ENCODE measurements at regions not wholly inside any gene's neighbourhood (a gene's known extent, or its start where the extent isn't known, plus 50 kb on each side); places are given as distances from the start of the nearest gene placed in this dataset.

- H3K4me3 ChIP-seq (ENCODE audit: low read length): no peak overlapping the region
These were observed 719.7 kb upstream of the TBX3 start for GRCh38 chr12:115403689-115404088.

GRCh38 chr12:115403253-115403652, 719.3 kb upstream of the TBX3 start:
- DNase-seq (ENCODE audit: low read depth, low spot score): no peak
- no peak overlapping the region for H3K4me3 ChIP-seq (ENCODE audit: low read length)

More at GRCh38 chr12:115403689-115404088, 719.7 kb upstream of the TBX3 start:
- no peak for DNase-seq (ENCODE audit: low read depth, low spot score)

- no peak for DNase-seq (ENCODE audit: low read depth, low spot score)
- H3K4me3 ChIP-seq (ENCODE audit: low read length): no peak overlapping the region
These were observed 718.6 kb upstream of the TBX3 start for GRCh38 chr12:115402443-115403180.

GRCh38 chr12:115401761-115402160, 717.8 kb upstream of the TBX3 start:
- H3K4me3 ChIP-seq (ENCODE audit: low read length): no peak overlapping the region
- DNase-seq (ENCODE audit: low read depth, low spot score): no peak

GRCh38 chr12:115400011-115400410, 716.0 kb upstream of the TBX3 start:
- no peak overlapping the region for H3K4me3 ChIP-seq (ENCODE audit: low read length)
- DNase-seq (ENCODE audit: low read depth, low spot score): no peak

GRCh38 chr12:115398311-115398781, 714.4 kb upstream of the TBX3 start:
- DNase-seq (ENCODE audit: low read depth, low spot score): no peak
- no peak overlapping the region for H3K4me3 ChIP-seq (ENCODE audit: low read length)

- H3K4me3 ChIP-seq (ENCODE audit: low read length): no peak overlapping the region
- DNase-seq (ENCODE audit: low read depth, low spot score): no peak
These were observed 712.6 kb upstream of the TBX3 start for GRCh38 chr12:115396567-115396966.

GRCh38 chr12:115394496-115395220, 710.7 kb upstream of the TBX3 start:
- no peak for DNase-seq (ENCODE audit: low read depth, low spot score)
- H3K4me3 ChIP-seq (ENCODE audit: low read length): no peak overlapping the region

- no peak for DNase-seq (ENCODE audit: low read depth, low spot score)
- H3K4me3 ChIP-seq (ENCODE audit: low read length): no peak overlapping the region
These were observed 704.2 kb upstream of the TBX3 start for GRCh38 chr12:115388139-115388538.

- no peak for DNase-seq (ENCODE audit: low read depth, low spot score)
- H3K4me3 ChIP-seq (ENCODE audit: low read length): no peak overlapping the region
These were observed 703.5 kb upstream of the TBX3 start for GRCh38 chr12:115387467-115387901.

GRCh38 chr12:115386946-115387345, 703.0 kb upstream of the TBX3 start:
- DNase-seq (ENCODE audit: low read depth, low spot score): no peak
- H3K4me3 ChIP-seq (ENCODE audit: low read length): no peak overlapping the region

- no peak for DNase-seq (ENCODE audit: low read depth, low spot score)
- H3K4me3 ChIP-seq (ENCODE audit: low read length): no peak overlapping the region
These were observed 701.2 kb upstream of the TBX3 start for GRCh38 chr12:115385141-115385540.

- H3K4me3 ChIP-seq (ENCODE audit: low read length): no peak overlapping the region
- DNase-seq (ENCODE audit: low read depth, low spot score): no peak
These were observed 700.4 kb upstream of the TBX3 start for GRCh38 chr12:115384391-115384790.

- DNase-seq (ENCODE audit: low read depth, low spot score): no peak
- no peak overlapping the region for H3K4me3 ChIP-seq (ENCODE audit: low read length)
These were observed 699.7 kb upstream of the TBX3 start for GRCh38 chr12:115383668-115384067.

GRCh38 chr12:115382681-115383080, 698.7 kb upstream of the TBX3 start:
- H3K4me3 ChIP-seq (ENCODE audit: low read length): no peak overlapping the region
- no peak for DNase-seq (ENCODE audit: low read depth, low spot score)

- peak overlapping the region; percentile 3 for H3K4me3 ChIP-seq (ENCODE audit: low read length)
- DNase-seq (ENCODE audit: low read depth, low spot score): peak; percentile 9
These were observed 696.7 kb upstream of the TBX3 start for GRCh38 chr12:115380546-115381120.

GRCh38 chr12:115378291-115378690, 694.3 kb upstream of the TBX3 start:
- DNase-seq (ENCODE audit: low read depth, low spot score): no peak
- no peak overlapping the region for H3K4me3 ChIP-seq (ENCODE audit: low read length)

GRCh38 chr12:115377779-115378178, 693.8 kb upstream of the TBX3 start:
- no peak for DNase-seq (ENCODE audit: low read depth, low spot score)
- H3K4me3 ChIP-seq (ENCODE audit: low read length): no peak overlapping the region

- no peak for DNase-seq (ENCODE audit: low read depth, low spot score)
- H3K4me3 ChIP-seq (ENCODE audit: low read length): no peak overlapping the region
These were observed 693.3 kb upstream of the TBX3 start for GRCh38 chr12:115377230-115377629.

Data from Jurkat, Clone E6-1 (cell line).